Left lung (tissue), 4 donors: ENCODE measurements at regions not wholly inside any gene's neighbourhood (a gene's known extent, or its start where the extent isn't known, plus 50 kb on each side); places are given as distances from the start of the nearest gene placed in this dataset.
A peak's percentile ranks its signal among the peaks of the same experiment; 100 is the strongest.
"Not testable (repeated sequence)": the region's sequence is repeated elsewhere in the genome, so short reads cannot be mapped to it uniquely, and the experiment has no call there.

Source experiments
- ATAC-seq: fragments of 200-7000 bp; cut with Tn5 transposase; one replicate; pipeline ENCODE4 v1.9.1; 2020; ENCODE audit warnings: moderate library complexity
- DNase-seq, 4 donors: peaks; one replicate each; pipeline ENCODE4 v3.0.0-alpha.2; 2013 to 2020
- H3K27ac ChIP-seq, 2 donors: fragments of 200-600 bp; sonication (generic) in 1 of 2; one replicate each; pipeline versions ENCODE4 v1.5.0 to v1.8.0; 2020 to 2021
- H3K27me3 ChIP-seq, 2 donors: fragments of 200-600 bp; sonication (generic) in 1 of 2; one replicate each; pipeline versions ENCODE4 v1.5.0 to v1.8.0; 2020 to 2021
- H3K36me3 ChIP-seq, 2 donors: fragments of 200-600 bp; sonication (generic) in 1 of 2; one replicate each; pipeline versions ENCODE4 v1.5.0 to v1.8.0; 2020 to 2021
- H3K4me1 ChIP-seq, 2 donors: fragments of 200-600 bp; one replicate each; pipeline ENCODE4 v1.8.0; 2021
- H3K4me3 ChIP-seq, 2 donors: fragments of 200-600 bp; sonication (generic) in 1 of 2; one replicate each; pipeline versions ENCODE4 v1.5.0 to v1.8.0; 2020 to 2021; ENCODE audit warnings: mild to moderate bottlenecking in 1 of 2
- H3K9me3 ChIP-seq, 2 donors: fragments of 200-600 bp; sonication (generic) in 1 of 2; one replicate each; pipeline versions ENCODE4 v1.5.0 to v1.8.0; 2020 to 2021
- intact Hi-C, 2 donors: fragments of 100-400 bp; cut with DNase I; formaldehyde crosslinking; loops; one replicate each; pipeline versions ENCODE4 v1.11.2 to v1.14.2; 2022
- TF ChIP-seq, protein P1 (sequence below), 2 donors: fragments of 200-600 bp; sonication (generic) in 1 of 2; IDR thresholded peaks; one replicate each; pipeline versions ENCODE4 v1.5.0 to v1.8.0; 2021; ENCODE audit warnings: antibody characterized with exemption in 2 of 2
- donor health status: DM: no; HTN: yes; CAD: no.
- donor health status: DM: no; HTN: no; CAD: no.

DNA sequence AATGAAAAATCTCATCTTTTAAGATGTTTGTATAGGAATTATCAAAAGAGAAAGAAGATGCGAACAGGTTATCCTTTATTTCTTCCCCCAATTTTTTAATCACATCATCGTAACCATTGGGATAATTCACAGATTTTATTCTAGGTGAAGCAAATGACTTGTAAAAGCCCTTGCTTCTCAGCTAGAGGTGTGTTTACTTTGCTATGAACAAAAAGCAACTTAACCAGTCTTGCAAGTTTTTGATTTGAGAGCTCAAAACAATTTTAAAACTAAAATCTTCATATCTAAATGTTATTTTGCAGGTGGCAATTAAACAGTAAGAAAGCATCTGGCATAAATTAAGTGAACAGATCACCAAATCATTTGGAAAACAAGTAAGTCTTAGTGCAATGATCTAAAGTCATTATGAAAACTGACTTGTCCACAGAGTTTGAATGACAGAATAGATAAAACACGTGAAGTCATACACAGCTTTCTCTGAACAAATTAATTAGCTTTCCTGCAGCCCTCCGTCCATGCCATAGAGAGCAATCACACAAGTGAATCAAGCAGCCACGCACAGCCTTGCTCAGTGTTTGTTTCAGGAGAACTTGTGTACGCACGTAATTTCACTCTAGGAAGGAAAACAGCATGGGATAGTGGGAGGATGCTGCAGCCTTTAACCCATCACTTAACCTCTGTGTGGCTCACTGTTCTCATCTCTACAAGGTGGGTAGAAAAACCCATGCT lies 85.0 kb upstream of the ZNF800 start:
- peak in 2 of 4 donors; percentile 1 to 39 for DNase-seq
- intact Hi-C loops: no loop called here
- ATAC-seq: peak; percentile 67

DNA sequence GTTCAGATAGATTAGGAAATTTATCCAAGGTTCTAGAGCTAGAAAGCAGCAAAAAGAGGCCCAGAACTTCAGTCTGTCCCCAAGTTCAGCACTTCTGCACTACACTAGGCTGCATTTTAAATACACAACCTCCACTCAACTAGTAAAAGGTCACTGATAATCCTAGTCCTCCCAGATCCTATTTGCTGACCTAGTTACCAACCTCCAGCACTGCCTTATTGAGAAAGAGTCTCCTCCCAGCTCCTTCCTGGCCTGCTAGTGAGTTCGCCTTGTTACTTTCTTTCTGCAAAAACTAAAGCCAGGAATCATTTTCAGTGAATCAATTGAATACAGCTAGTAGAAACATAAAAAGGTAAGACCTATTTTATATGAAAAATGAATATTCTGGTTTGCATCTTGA lies 84.1 kb upstream of the ZNF800 start:
- intact Hi-C loops: no loop called here
- Histone ChIP-seq H3K27ac (no peak overlapping the region), H3K4me3 (no peak overlapping the region), H3K27me3 (peaks cover 0 to 5% of the 10 kb centered on the region in 2 donors), H3K4me1 (no peaks in the 10 kb centered on the region), H3K9me3 (no peaks in the 10 kb centered on the region), H3K36me3 (no peaks in the 10 kb centered on the region)
- TF ChIP-seq, protein P1, sequence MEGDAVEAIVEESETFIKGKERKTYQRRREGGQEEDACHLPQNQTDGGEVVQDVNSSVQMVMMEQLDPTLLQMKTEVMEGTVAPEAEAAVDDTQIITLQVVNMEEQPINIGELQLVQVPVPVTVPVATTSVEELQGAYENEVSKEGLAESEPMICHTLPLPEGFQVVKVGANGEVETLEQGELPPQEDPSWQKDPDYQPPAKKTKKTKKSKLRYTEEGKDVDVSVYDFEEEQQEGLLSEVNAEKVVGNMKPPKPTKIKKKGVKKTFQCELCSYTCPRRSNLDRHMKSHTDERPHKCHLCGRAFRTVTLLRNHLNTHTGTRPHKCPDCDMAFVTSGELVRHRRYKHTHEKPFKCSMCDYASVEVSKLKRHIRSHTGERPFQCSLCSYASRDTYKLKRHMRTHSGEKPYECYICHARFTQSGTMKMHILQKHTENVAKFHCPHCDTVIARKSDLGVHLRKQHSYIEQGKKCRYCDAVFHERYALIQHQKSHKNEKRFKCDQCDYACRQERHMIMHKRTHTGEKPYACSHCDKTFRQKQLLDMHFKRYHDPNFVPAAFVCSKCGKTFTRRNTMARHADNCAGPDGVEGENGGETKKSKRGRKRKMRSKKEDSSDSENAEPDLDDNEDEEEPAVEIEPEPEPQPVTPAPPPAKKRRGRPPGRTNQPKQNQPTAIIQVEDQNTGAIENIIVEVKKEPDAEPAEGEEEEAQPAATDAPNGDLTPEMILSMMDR (IDR thresholded peaks at IDR 0.05): no peak
- peak; percentile 64 for ATAC-seq
- no peak for DNase-seq

More for the DNA sequence above, 85.0 kb upstream of the ZNF800 start:
- Histone ChIP-seq H3K27ac (no peak overlapping the region), H3K27me3 (peaks cover 0 to 5% of the 10 kb centered on the region in 2 donors), H3K4me3 (no peak overlapping the region), H3K36me3 (no peaks in the 10 kb centered on the region), H3K9me3 (no peaks in the 10 kb centered on the region), H3K4me1 (no peaks in the 10 kb centered on the region)
- TF ChIP-seq, protein P1 (IDR thresholded peaks at IDR 0.05): no peak

DNA sequence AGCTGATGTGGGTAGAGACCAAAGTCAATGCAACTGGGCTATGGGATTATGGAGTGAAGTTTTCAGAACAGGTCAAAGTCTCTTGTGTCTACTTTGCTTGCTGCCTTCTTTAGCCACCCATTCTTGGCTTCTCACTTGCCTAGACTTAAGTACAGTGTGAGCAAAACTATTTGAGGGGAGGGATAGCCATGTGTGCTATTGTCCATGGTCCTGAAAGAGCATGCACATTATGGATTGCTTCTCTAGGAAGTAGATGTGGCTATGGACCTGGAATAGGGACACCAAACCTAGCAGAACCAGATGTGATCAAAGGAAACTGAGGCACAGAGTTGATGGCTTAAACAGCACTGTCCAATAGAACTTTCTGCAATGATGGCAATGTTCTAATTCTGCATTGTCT lies 81.9 kb upstream of the ZNF800 start:
- intact Hi-C loops: no loop called here
- ATAC-seq: no peak

GRCh38 chr7:127473409-127473808 lies 80.9 kb upstream of the ZNF800 start:
- Histone ChIP-seq H3K9me3 (no peaks in the 10 kb centered on the region), H3K27ac (no peak overlapping the region), H3K4me1 (no peaks in the 10 kb centered on the region), H3K4me3 (no peak overlapping the region), H3K27me3 (no peaks in the 10 kb centered on the region), H3K36me3 (no peaks in the 10 kb centered on the region)
- no peak for ATAC-seq
- no peak for DNase-seq
- intact Hi-C loops: no loop called here
- TF ChIP-seq, protein P1 (IDR thresholded peaks at IDR 0.05): no peak

More for the DNA sequence above, 81.9 kb upstream of the ZNF800 start:
- Histone ChIP-seq H3K4me3 (no peak overlapping the region), H3K4me1 (no peaks in the 10 kb centered on the region), H3K36me3 (no peaks in the 10 kb centered on the region), H3K27me3 (no peaks in the 10 kb centered on the region), H3K9me3 (no peaks in the 10 kb centered on the region), H3K27ac (no peak overlapping the region)
- TF ChIP-seq, protein P1 (IDR thresholded peaks at IDR 0.05): no peak
- peak in 1 of 4 donors; percentile 7 for DNase-seq

DNA sequence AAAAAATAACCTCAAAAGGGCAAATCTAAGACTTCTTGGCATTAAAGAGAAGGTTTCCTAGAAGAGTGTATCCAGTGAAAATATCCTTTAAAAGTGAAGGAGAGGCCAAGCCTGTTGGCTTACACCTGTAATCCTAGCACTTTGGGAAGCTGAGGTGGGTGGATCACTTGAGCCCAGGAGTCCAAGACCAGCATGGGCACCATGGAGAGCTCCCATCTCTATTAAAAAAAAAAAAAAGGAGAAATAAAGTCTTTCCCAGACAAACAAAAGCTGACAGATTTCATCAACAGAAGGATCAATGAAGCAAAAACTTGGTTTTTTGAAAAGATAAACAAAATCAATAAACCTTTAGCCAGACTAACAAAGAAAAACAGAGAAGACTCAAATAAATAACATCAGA lies 67.6 kb upstream of the ZNF800 start:
- intact Hi-C loops: no loop called here
- H3K4me3 ChIP-seq: no peak overlapping the region
- no peaks in the 10 kb centered on the region for H3K27me3 ChIP-seq
- TF ChIP-seq, protein P1 (IDR thresholded peaks at IDR 0.05): no peak
- DNase-seq: no peak
- no peak overlapping the region for H3K27ac ChIP-seq
- H3K9me3 ChIP-seq: peaks cover 0 to 5% of the 10 kb centered on the region in 2 donors
- no peaks in the 10 kb centered on the region for H3K4me1 ChIP-seq
- ATAC-seq: no peak
- H3K36me3 ChIP-seq: no peaks in the 10 kb centered on the region

DNA sequence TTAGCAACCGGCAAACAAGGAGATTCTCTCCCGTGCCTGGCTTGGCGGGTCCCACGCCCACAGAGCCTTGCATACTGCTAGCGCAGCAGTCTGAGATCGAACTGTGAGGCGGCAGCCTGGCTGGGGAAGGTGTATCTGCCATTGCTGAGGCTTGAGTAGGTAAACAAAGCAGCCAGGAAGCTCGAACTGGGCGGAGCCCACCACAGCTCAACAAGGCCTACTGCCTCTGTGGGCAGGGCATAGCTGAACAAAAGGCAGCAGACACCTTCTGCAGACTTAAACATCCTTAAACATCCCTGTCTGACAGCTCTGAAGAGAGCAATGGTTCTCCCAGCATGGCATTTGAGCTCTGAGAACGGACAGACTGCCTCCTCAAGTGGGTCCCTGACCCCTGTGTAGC lies 58.8 kb upstream of the ZNF800 start:
- H3K36me3 ChIP-seq, ATAC-seq, DNase-seq, H3K27me3 ChIP-seq, H3K4me3 ChIP-seq, H3K27ac ChIP-seq, H3K4me1 ChIP-seq, intact Hi-C loops: not testable (repeated sequence)
- peaks cover 0 to 12% of the 10 kb centered on the region in 2 donors for H3K9me3 ChIP-seq
